ENCODE measurements at regions not wholly inside any gene's neighbourhood (a gene's known extent, or its start where the extent isn't known, plus 50 kb on each side); places are given as distances from the start of the nearest gene placed in this dataset.
A peak's percentile ranks its signal among the peaks of the same experiment; 100 is the strongest.

GRCh38 chr13:73754727-73755292 is 379.4 kb downstream of the KLF12 start:
- peak; percentile 57 to 72 for TF ChIP-seq CTCF (conservative IDR thresholded peaks at IDR 0.05 in 1 of 2, IDR thresholded peaks at IDR 0.05 in 1 of 2; ENCODE audit: extremely low read depth in 1 of 2, insufficient read depth in 1 of 2, low read depth in 1 of 2, low read length in 2 of 2)
- no peak for TF ChIP-seq EZH2 (IDR thresholded peaks at IDR 0.05; ENCODE audit: borderline replicate concordance, low read length)

Data from mammary epithelial cell (primary cell).